ENCODE measurements at regions not wholly inside any gene's neighbourhood (a gene's known extent, or its start where the extent isn't known, plus 50 kb on each side); places are given as distances from the start of the nearest gene placed in this dataset.

DNA sequence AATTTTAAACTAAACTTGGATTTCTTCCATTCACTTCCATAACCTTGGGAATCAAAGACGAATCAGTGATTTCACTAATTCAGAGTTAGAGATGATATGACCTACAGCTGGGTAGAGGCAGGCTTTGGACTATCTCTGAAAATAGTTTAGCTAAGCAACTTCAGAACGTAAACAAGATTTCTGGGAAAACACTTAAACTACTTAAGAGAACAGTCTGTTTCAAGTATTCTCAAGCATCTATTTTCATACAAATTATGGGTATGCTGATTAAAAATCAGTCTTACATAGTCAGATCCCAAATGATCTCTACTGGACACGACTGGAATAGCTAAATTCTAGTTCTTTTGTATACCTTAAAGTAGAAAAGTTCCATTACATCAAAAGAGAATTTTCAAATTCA, 179.9 kb downstream of the PLCE1 start:
- Mint-ChIP-seq H3K27ac (no peak overlapping the region), H3K36me3 (ENCODE audit: low read depth) (no peaks in the 10 kb centered on the region), H3K4me3 (no peak overlapping the region), H3K9me3 (no peaks in the 10 kb centered on the region), H3K27me3 (ENCODE audit: insufficient read depth) (peaks cover 18% of the 10 kb centered on the region), H3K4me1 (ENCODE audit: low read depth) (0 out of 2 replicates have a peak, but pooled peaks cover 11% of the 10 kb centered on the region)
- DNase-seq: no peak
- TF ChIP-seq, protein P1, sequence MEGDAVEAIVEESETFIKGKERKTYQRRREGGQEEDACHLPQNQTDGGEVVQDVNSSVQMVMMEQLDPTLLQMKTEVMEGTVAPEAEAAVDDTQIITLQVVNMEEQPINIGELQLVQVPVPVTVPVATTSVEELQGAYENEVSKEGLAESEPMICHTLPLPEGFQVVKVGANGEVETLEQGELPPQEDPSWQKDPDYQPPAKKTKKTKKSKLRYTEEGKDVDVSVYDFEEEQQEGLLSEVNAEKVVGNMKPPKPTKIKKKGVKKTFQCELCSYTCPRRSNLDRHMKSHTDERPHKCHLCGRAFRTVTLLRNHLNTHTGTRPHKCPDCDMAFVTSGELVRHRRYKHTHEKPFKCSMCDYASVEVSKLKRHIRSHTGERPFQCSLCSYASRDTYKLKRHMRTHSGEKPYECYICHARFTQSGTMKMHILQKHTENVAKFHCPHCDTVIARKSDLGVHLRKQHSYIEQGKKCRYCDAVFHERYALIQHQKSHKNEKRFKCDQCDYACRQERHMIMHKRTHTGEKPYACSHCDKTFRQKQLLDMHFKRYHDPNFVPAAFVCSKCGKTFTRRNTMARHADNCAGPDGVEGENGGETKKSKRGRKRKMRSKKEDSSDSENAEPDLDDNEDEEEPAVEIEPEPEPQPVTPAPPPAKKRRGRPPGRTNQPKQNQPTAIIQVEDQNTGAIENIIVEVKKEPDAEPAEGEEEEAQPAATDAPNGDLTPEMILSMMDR (IDR thresholded peaks at IDR 0.05): no peak

DNA sequence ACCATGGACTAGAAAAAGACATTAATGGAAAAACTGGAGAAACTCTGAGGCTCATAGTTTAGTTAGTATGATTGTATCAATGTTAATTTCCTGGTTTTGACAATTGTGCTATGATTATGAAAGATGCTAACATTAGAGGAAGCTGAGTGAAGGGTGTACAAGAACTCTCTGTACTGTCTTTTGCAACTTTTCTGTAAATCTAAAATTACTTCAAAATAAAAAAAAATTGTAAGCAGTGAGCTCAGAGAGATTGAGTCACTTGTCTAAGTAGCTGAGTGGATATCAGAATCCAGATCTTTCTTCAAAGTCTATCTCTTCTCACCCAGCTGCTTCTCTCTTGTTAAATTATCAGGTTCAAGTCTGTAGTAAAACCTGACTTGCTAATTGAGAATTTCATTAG, 181.1 kb downstream of the PLCE1 start:
- TF ChIP-seq, protein P1 (IDR thresholded peaks at IDR 0.05): no peak
- Mint-ChIP-seq H3K36me3 (ENCODE audit: low read depth) (no peaks in the 10 kb centered on the region), H3K4me1 (ENCODE audit: low read depth) (0 out of 2 replicates have a peak, but pooled peaks cover 16% of the 10 kb centered on the region), H3K4me3 (no peak overlapping the region), H3K27me3 (ENCODE audit: insufficient read depth) (peaks cover 18% of the 10 kb centered on the region), H3K9me3 (no peaks in the 10 kb centered on the region), H3K27ac (no peak overlapping the region)
- no peak for DNase-seq

DNA sequence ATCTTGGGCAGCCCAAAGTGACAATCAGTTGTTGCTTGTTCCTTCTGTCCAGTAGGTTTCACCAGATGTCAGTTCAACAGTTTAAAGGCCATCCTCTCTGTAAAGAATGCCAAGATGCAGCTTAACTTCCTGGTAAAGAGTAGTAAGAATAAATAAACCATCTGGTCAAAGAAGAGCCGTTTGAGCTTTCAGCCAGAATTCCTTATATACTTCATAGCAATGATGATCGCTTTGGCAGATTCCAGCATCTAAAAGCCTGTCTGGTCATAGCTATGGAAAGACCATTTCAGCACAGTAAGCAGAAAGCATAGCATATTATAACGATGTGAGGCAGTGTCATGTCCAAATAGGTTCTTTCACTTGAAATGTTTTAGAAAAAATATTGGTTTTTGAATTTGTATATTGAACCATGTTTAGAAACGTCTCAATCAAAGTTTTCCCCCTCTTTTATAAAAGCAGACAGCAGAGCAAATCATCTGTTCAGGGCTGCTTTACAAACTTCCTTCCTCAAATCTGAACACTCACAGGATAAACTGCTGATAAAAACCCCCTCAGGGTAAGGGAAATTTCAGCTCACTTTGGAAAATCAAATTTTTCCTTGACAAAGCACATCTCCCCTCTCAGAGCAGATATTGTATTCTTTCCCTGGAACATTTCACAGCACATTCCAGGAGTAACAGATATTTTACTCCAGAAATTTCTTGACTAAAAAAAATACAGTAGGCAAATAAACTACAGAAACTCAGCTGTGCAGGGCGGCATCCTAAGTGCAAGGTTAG, 184.1 kb downstream of the NOC3L start:
- TF ChIP-seq, protein P1 (IDR thresholded peaks at IDR 0.05): no peak
- no peak for DNase-seq
- Mint-ChIP-seq H3K27ac (no peak overlapping the region), H3K27me3 (ENCODE audit: insufficient read depth) (peaks cover 10% of the 10 kb centered on the region), H3K4me1 (ENCODE audit: low read depth) (peaks cover 29% of the 10 kb centered on the region), H3K36me3 (ENCODE audit: low read depth) (no peaks in the 10 kb centered on the region), H3K4me3 (no peak overlapping the region), H3K9me3 (no peaks in the 10 kb centered on the region)

DNA sequence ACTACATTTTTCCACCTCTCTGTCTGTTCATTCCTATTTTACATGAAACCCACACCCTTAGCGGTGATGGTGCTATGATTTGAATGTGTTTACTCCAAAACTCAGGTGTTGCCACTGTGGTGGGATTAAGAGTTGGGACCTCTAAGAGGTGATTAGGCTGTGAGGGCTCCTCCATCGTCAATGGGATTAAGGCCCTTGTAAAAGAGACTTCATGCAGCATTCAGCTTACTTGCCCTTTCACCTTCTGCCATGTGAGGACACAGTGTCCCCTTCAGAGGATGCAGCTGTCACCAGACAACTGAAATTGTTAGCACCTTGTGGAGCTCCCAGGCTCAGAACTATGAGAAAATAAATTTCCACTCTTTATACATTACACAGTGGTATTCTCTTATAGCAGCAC, 182.2 kb downstream of the NOC3L start:
- no peaks in the 10 kb centered on the region for H3K9me3 Mint-ChIP-seq
- H3K4me1 Mint-ChIP-seq (ENCODE audit: low read depth): peaks cover 41% of the 10 kb centered on the region
- no peaks in the 10 kb centered on the region for H3K36me3 Mint-ChIP-seq (ENCODE audit: low read depth)
- H3K27me3 Mint-ChIP-seq (ENCODE audit: insufficient read depth): peaks cover 5% of the 10 kb centered on the region
- no peak overlapping the region for H3K4me3 Mint-ChIP-seq
- no peak for DNase-seq
- no peak overlapping the region for H3K27ac Mint-ChIP-seq
- TF ChIP-seq, protein P1 (IDR thresholded peaks at IDR 0.05): no peak

DNA sequence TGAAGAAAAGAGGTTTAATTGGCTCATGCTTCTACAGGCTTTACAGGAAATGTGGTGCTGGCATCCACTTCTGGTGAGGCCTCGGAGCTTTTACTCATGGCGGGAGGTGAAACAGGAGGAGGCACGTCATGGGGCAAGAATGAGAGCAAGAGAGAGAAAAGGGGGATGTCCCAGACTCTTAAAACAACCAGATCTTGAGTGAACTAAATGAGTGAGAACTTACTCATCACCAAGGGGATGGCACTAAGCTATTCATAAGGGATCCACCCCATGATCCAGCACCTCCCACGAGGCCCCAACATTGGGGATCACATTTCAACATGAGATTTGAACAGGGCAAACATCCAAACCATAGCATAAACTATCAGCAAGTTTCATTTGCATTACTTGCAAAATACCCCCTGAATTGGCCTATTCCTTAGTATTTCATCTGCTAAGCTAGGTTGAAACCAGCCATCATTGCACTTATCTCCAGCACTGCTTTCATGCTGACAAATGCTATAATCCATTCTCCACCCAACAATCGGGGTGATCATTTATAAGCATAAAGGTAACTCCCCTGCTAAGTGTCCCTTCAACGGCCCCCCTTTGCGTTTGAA, 179.0 kb downstream of the NOC3L start:
- TF ChIP-seq, protein P1 (IDR thresholded peaks at IDR 0.05): no peak
- H3K36me3 Mint-ChIP-seq (ENCODE audit: low read depth): no peaks in the 10 kb centered on the region
- H3K9me3 Mint-ChIP-seq: no peaks in the 10 kb centered on the region
- peaks cover 34% of the 10 kb centered on the region for H3K4me1 Mint-ChIP-seq (ENCODE audit: low read depth)
- peak; percentile 90 for DNase-seq
- peak overlapping the region; percentile 46 for H3K4me3 Mint-ChIP-seq
- H3K27me3 Mint-ChIP-seq (ENCODE audit: insufficient read depth): no peaks in the 10 kb centered on the region
- H3K27ac Mint-ChIP-seq: peak overlapping the region; percentile 77
